HEK293T (cell line): ENCODE measurements at regions not wholly inside any gene's neighbourhood (a gene's known extent, or its start where the extent isn't known, plus 50 kb on each side); places are given as distances from the start of the nearest gene placed in this dataset.
"Not testable (repeated sequence)": the region's sequence is repeated elsewhere in the genome, so short reads cannot be mapped to it uniquely, and the experiment has no call there.

Experiments
- CTCF ChIA-PET: fragments of 350-600 bp; formaldehyde crosslinking; extraction: SDS; loops from one replicate; lab custom pipeline; 2021; ENCODE audit warnings: antibody characterized with exemption, inconsistent platforms; lab: Yijun Ruan, JAX
- POLR2A ChIA-PET: fragments of 350-600 bp; formaldehyde crosslinking; extraction: SDS; loops from one replicate; lab custom pipeline; 2020; ENCODE audit warnings: antibody characterized with exemption, inconsistent platforms; lab: Yijun Ruan, JAX
- DNase-seq: peaks from one replicate; pipeline ENCODE4 v3.0.0; 2012; ENCODE audit warnings: mixed read lengths; ENCODE audit errors: extremely low spot score

- POLR2A ChIA-PET, DNase-seq, CTCF ChIA-PET: not testable (repeated sequence)
Observed at GRCh38 chr1:149227933-149228665, 124.7 kb upstream of the NBPF9 start.

DNA sequence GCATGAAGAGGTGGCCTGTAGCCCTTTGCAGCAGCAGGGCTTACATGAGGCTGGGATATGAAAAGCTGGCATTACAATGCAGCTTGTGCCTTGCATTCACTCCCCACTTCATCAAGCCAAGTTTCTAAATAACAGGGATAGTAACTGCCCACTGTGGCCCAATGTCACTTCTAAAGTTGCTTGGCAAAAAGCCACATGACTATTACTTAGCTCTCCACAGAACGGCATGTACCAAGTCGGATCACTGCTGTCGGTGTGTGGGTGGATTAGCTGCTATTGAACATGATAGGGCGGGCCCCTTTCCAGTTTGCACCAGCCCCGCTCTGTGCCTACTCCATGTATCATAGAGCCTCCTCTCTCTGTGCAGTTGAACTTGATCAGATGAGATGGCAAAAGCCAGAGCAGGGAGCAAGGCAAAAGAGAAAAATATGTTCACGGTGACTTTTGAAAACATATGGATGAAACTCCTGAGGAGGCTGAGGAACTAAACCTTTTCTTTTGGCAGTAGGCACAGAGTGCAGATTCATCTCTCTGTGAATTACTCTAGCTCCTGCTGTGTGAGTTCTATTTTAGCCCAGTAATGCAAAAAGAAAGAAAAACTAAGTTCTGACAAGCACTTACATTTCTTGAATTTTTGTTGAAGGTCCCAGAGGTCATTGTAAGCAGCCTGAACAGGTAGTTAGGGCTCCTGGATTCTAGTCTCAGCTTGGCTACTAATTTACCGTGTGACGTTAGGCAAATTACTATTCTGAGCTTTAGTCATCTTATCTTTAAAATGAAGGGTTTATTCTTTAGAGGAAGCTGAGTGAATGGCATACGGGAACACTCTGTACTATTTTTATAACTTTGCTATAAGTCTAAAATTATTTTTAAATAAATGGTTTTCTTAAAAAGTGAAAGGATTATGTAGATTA lies 125.6 kb upstream of the NBPF9 start:
- CTCF ChIA-PET, DNase-seq, POLR2A ChIA-PET: not testable (repeated sequence)

- CTCF ChIA-PET, DNase-seq, POLR2A ChIA-PET: not testable (repeated sequence)
Observed at GRCh38 chr1:149229813-149230212, 126.5 kb upstream of the NBPF9 start.

GRCh38 chr1:149234926-149235914 lies 131.9 kb upstream of the NBPF9 start:
- CTCF ChIA-PET, POLR2A ChIA-PET, DNase-seq: not testable (repeated sequence)

- POLR2A ChIA-PET, CTCF ChIA-PET, DNase-seq: not testable (repeated sequence)
Observed at GRCh38 chr1:149237515-149237914, 134.2 kb upstream of the NBPF9 start.

- POLR2A ChIA-PET, result not testable (repeated sequence)
Observed at GRCh38 chr1:149239897-149240508, 136.7 kb upstream of the NBPF9 start.

DNA sequence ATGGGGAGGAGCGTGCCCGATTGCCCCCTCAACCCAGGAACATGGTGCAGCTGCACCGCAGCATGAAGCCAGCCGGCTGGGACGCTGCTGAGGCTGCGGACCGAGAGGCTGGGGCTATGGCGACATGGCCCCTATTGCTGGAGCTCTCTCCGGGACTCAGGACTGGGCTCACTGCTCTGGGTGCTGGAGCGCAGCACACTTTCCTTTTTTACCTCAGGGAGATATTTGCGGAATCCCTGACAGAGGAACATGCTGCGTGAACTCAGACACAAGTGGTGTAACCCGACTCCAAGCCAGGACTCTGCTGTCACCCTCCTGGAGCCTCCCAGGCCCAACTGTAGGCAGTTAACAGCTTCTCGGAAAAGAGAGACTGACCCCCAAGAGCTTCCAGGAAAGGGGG lies 137.2 kb upstream of the NBPF9 start:
- POLR2A ChIA-PET, CTCF ChIA-PET: not testable (repeated sequence)

More at GRCh38 chr1:149239897-149240508, 136.7 kb upstream of the NBPF9 start:
- DNase-seq, CTCF ChIA-PET: not testable (repeated sequence)

GRCh38 chr1:149241272-149241671 lies 137.9 kb upstream of the NBPF9 start:
- DNase-seq, POLR2A ChIA-PET, CTCF ChIA-PET: not testable (repeated sequence)

More for the DNA sequence above, 137.2 kb upstream of the NBPF9 start:
- not testable (repeated sequence) for DNase-seq

GRCh38 chr1:149243572-149243971 lies 140.2 kb upstream of the NBPF9 start:
- DNase-seq, POLR2A ChIA-PET, CTCF ChIA-PET: not testable (repeated sequence)

- POLR2A ChIA-PET, DNase-seq, CTCF ChIA-PET: not testable (repeated sequence)
Observed at GRCh38 chr1:149244621-149245020, 141.3 kb upstream of the NBPF9 start.

GRCh38 chr1:149246212-149246611 lies 142.9 kb upstream of the NBPF9 start:
- DNase-seq, POLR2A ChIA-PET, CTCF ChIA-PET: not testable (repeated sequence)

DNA sequence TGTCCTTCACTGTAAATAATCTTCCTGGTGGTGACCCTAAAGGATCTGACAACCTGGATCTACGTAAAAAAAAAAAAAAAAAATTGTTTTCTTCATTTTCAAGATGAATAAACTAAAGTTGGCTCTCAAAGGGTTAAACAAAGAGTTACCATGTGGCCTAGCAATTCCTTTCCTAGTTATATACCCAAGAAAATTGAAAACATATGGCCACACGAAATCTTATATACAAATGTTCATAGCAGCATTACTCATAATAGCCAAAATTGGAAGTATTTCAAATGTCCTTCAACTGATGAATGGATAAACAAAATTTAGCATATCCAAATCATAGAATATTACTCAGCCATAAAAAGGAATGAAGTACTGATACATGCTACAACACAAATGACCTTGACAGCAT lies 145.3 kb upstream of the NBPF9 start:
- CTCF ChIA-PET, DNase-seq, POLR2A ChIA-PET: not testable (repeated sequence)

DNA sequence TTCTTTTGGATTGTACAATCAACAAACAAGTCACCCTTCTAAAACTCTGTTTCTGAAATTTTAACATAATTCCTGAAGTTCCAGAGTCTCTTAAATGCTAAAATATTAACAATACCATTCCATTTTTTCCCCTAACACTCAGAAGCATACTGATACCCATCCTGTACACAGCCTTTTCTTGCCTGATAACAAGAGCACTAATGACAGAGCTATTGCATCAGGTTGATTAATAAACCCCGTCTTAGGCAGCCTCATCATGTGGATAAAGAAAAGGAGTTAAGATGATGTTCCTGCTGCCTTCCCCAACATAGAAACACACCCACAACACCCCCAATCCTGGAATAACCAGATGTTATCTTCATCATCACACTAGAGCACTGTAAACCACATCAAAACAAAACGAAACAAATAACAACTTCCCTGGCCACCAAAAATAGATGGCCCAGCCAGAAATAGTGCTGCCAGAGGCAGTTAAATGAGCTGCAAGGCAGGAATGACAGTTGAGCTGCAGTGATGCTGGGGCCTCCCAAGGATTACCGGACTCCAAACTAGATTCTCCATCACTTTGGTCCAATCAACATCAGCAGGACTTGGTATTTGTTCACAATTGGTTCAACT lies 146.6 kb upstream of the NBPF9 start:
- DNase-seq, POLR2A ChIA-PET, CTCF ChIA-PET: not testable (repeated sequence)

DNA sequence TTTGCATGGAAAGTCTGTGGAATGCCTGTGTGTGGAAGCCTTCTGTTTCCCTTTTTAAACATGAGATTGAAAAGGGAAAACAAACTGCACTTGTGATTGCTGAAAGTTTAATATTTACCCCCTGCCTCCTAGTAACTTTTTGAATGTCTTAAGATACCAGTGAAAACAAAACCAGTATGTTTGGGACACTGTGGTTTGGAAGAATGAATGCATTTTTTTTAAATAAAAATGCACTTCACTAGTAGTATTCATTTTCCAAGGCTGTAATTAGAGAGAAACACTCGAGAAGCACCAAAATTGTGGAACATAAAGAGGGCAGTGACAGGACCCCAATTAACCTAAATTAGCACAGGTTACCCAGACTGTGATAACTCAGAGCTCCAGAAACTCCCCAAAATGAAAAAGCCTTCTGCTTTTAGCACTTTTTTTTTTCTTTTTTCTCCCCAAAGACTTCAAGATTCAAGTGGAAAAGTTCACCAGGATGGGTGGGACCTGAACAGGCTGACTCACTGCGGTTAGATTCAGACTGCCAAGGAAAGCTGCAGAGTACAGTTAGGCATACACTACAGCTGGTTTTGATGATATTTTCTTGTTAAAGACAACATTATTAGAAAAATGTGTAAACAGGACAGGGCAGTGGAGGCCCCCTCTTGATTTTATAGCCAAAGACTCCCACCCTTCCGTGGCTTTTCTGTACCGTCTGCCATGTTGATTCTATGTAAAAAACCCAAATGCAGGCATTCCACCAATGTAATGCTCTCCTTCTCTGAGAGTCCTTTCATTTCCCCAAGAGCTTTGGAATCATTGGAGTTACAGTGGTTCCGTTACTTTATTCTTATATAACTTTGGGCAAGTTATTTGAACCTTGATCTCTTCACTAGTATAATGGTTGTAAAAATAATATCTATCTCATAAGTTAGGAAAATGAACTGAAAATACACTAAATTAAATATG lies 151.8 kb upstream of the NBPF9 start:
- POLR2A ChIA-PET, DNase-seq, CTCF ChIA-PET: not testable (repeated sequence)

GRCh38 chr1:149260284-149260683 lies 156.9 kb upstream of the NBPF9 start:
- POLR2A ChIA-PET, CTCF ChIA-PET, DNase-seq: not testable (repeated sequence)

GRCh38 chr1:149260736-149261340 lies 157.5 kb upstream of the NBPF9 start:
- DNase-seq, CTCF ChIA-PET, POLR2A ChIA-PET: not testable (repeated sequence)
